ENCODE measurements at regions not wholly inside any gene's neighbourhood (a gene's known extent, or its start where the extent isn't known, plus 50 kb on each side); places are given as distances from the start of the nearest gene placed in this dataset.

DNA sequence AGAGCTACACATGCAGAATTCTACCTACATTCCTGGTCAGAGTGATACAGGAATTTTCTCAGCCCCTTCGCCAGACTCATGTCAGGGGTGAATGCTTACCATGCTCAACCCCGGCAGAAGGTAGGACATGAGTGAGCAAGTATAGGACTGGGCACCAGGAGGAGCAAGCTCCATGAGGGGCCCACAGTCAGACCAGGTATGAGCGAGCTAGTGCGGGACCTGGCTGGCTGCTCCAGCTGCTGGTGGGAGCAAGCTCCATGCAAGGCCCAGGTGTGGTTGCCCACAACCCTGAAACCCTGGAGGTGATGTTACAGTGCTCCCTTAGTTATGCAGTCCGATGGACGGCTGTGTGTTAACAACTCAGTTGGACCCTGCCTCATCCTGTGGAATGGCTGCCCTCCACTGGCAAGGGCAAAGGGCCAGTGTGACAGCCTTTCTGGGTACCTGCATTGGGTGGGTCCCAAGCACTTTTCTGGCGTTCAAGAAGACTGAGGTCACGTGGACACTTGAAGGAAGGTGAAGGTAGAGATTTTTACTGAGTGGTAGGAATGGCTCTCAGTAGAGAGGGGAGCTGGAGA, 503.5 kb upstream of the CITED2 start:
- TF ChIP-seq POLR2A (IDR thresholded peaks at IDR 0.05) (no peak), CTCF (IDR thresholded peaks at IDR 0.05) (no peak)
